ENCODE measurements at regions not wholly inside any gene's neighbourhood (a gene's known extent, or its start where the extent isn't known, plus 50 kb on each side); places are given as distances from the start of the nearest gene placed in this dataset.

- DNase-seq (ENCODE audit: low read depth in 2 of 3, low spot score in 2 of 3) = no peak
These were observed 54.5 kb upstream of the FAM78B start for GRCh38 chr1:166221316-166221715.

GRCh38 chr1:166233750-166234366 is 67.1 kb upstream of the FAM78B start:
- no peak for DNase-seq (ENCODE audit: low read depth in 2 of 3, low spot score in 2 of 3)

DNA sequence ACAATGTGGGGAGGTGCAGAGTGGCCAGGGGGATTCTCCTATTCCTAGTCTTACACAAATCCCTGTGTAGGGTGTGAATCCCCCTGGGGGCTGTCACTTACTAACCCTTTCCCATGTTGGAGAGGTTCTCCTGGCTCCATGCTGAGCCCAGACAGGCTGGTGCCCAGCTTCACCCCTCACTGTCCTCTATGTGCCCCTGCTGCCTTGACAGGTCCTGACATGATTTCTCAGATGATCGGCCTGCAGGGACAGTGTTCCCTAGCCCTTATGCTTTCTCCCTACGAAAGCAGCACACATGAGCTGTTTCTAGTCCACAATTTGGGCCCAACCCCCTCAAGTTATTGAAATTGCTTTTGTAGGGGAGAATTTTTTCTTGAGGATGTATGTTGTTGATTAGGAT is 68.9 kb upstream of the FAM78B start:
- DNase-seq (ENCODE audit: low read depth in 2 of 3, low spot score in 2 of 3) = no peak

DNA sequence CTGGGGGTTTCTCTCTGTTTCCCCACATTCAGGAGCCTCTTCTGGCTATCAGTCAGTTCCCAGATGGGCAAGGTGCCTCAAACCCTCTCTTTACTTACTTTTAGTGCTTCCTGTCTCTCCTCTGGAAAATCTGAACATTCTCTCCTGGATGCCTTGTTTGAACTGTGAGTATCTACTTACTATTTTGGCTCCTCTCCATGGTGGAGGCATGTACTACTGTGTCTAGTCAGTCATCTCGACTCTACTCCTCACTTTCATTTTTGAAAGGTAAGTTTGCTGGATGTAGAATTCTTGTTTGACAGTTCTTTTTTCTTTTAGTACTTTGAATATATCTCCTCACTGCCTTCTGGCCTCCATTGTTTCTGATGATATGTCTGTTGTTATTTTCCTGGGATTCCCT is 70.9 kb upstream of the FAM78B start:
- DNase-seq (ENCODE audit: low read depth in 2 of 3, low spot score in 2 of 3) = no peak

DNA sequence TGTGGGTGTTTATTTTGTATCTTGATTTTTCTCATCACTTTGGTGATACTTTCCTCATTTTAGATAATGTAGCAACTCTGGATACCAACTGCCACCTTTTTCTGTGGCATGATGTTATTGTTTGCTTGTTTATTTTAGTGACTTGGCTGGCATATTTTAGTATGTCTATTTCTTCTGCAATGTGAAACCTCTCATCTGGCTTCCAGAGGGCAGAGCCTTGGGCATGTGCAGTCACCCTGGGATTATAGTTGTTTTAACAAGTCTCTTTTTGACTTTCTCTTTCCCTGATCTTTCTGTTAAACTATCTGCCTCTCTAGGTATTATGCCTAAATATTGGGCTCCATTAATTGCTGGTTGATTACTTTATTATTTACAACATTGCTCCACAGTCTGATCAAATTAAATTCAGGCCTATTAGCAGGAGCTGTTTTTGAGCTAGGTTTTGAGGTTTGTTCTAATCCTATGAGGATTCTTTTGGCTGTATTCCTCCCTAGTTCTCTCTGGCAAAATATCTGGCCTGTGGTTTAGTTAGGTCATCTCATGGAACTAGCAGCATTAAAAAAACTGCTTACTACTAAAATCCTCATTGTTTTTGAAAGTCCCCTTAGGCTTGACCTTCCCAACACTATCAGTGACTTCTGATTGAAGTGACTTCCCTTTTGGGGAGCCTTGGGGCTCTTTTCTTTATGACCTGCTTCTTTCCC is 86.4 kb upstream of the FAM78B start:
- DNase-seq (ENCODE audit: low read depth in 2 of 3, low spot score in 2 of 3) = no peak

- DNase-seq (ENCODE audit: low read depth in 2 of 3, low spot score in 2 of 3) = no peak
These were observed 91.2 kb upstream of the FAM78B start for GRCh38 chr1:166258017-166258416.

DNA sequence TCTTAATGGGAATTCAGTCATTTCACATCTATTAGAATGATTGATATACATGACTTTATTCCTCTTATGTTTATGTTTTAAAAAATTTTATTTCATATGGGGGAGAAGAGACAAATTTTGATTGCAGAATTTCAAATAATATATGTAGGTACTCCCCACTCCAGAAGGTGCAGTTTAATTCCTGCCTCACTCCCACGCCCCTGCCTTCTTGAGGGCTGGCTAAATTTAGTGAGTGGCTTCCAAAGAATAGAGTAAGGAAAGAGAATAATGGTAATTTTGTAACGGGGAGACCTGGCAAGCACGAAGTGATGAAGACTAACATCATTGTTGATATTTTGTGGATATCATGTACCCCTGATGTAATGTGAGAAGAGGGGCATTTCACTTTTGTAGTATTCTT is 94.7 kb upstream of the FAM78B start:
- DNase-seq (ENCODE audit: low read depth in 2 of 3, low spot score in 2 of 3) = no peak

- DNase-seq (ENCODE audit: low read depth in 2 of 3, low spot score in 2 of 3) = no peak
These were observed 103.8 kb upstream of the FAM78B start for GRCh38 chr1:166270476-166271150.

DNA sequence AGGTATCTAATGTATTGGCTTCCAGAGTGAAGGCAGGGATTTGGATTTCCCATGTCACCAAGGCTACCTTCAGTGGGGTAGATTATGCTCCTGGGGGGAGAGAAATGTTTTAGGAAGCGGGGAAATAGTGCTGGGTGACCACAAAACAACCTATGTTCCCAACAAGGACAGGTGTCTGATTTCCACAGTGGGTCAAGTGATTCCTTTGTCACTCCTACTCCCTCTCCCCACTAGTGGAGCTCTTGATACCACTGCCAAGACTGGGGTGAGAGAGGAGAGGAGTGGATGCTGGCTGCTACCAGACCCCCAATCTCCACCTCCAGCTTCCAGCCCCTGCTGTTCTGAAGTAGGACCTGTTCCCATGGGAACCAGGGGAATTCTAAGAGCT is 104.3 kb upstream of the FAM78B start:
- DNase-seq (ENCODE audit: low read depth in 2 of 3, low spot score in 2 of 3) = no peak

GRCh38 chr1:166272155-166272554 is 105.4 kb upstream of the FAM78B start:
- no peak for DNase-seq (ENCODE audit: low read depth in 2 of 3, low spot score in 2 of 3)

GRCh38 chr1:166272851-166273250 is 106.0 kb upstream of the FAM78B start:
- DNase-seq (ENCODE audit: low read depth in 2 of 3, low spot score in 2 of 3) = no peak

- DNase-seq (ENCODE audit: low read depth in 2 of 3, low spot score in 2 of 3) = no peak
These were observed 106.8 kb upstream of the FAM78B start for GRCh38 chr1:166273618-166274017.

DNA sequence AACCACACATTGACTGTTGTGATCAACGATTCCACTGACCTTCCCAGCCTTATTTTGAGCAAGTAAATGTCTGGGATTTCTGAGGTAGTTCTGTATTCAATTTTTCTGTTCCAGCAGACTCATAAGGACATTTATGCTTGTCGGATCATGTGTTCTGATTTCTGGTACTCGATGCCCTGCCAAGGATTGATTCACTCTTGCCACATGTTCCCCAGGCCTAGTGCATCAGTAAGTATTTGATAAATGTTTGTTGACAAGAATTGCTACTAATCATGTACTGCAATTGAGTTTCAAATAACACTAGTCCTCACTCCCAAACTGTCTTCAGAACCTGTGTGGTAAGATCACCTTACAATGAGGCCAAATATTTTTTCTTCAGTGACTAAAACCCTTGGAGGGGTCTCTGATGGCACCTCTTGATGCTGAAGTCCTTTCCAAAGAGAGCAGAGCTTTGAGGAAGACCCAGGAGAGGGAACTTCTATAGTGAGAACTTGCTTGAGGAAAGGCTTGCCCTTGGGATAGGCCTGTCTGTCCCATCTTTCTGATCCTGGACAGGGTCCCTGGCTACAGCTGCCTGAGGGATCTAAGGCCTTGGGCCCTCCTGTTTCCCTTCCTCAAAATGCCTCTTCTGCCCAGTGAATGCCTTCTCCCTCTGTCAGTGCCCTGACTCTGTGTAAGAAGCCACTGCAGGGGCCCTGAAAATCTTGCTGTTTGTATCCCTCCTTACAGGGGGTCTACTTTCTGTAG is 115.8 kb upstream of the FAM78B start:
- no peak for DNase-seq (ENCODE audit: low read depth in 2 of 3, low spot score in 2 of 3)

DNA sequence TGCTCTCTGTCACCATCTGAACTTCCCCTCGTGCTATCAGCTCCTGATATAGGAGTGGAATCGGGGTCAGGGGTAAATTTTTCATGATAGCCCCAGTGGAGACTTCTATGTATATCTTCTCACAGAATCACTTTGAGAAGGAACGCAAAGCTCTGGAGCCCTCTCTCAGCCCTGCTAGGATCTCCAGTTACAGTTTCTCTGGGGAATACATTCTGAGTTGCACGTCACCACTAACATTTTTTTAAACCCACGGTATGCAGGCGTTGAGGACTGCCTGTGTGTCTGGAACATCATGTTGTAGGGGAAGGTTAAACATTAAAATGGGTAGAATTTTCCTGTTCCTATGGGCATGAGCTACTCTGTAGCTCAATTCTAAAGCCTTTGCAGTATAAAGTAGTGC is 116.4 kb upstream of the FAM78B start:
- no peak for DNase-seq (ENCODE audit: low read depth in 2 of 3, low spot score in 2 of 3)

DNA sequence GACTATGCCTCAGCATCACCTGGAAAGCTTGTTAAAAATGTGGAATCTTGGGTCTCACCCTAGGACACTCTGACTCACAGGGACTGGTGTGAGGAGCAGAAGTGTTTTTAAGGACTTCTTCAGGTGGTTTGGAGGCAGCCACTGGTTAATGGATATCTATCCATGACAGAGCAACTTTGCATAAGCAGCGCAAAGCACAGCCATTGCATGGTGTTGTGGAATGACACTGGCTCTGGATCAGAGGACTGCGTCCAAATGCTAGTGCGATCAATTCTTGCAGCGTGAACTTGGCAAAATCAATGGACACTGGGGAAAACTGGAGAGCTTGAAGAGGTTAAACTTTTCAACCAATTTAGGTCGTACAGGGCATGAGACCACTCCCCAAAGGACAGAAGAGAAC is 116.8 kb upstream of the FAM78B start:
- no peak for DNase-seq (ENCODE audit: low read depth in 2 of 3, low spot score in 2 of 3)

GRCh38 chr1:166289309-166290050 is 122.7 kb upstream of the FAM78B start:
- DNase-seq (ENCODE audit: low read depth in 2 of 3, low spot score in 2 of 3) = no peak

GRCh38 chr1:166295656-166296055 is 128.9 kb upstream of the FAM78B start:
- DNase-seq (ENCODE audit: low read depth in 2 of 3, low spot score in 2 of 3) = no peak

DNA sequence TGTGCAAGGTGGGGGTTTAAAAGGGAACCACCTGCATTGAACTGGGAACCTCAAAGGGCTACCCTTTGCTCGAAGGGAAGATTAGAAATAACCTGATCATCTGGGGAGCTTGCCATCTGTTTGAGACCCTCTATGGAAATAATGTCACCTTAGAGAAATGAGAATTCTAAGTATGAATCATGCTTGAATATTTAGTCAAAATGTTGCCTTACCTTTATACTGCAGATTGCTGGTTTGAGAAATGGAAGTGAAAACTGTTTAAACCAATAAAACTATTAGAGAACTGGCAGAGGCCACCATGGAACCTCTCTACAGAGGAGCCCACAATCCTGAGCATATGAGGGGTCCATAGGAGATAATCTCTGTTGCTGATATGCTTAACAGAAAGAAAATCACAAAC is 131.2 kb upstream of the FAM78B start:
- DNase-seq (ENCODE audit: low read depth in 2 of 3, low spot score in 2 of 3) = no peak

- no peak for DNase-seq (ENCODE audit: low read depth in 2 of 3, low spot score in 2 of 3)
These were observed 134.0 kb upstream of the FAM78B start for GRCh38 chr1:166300767-166301166.

DNA sequence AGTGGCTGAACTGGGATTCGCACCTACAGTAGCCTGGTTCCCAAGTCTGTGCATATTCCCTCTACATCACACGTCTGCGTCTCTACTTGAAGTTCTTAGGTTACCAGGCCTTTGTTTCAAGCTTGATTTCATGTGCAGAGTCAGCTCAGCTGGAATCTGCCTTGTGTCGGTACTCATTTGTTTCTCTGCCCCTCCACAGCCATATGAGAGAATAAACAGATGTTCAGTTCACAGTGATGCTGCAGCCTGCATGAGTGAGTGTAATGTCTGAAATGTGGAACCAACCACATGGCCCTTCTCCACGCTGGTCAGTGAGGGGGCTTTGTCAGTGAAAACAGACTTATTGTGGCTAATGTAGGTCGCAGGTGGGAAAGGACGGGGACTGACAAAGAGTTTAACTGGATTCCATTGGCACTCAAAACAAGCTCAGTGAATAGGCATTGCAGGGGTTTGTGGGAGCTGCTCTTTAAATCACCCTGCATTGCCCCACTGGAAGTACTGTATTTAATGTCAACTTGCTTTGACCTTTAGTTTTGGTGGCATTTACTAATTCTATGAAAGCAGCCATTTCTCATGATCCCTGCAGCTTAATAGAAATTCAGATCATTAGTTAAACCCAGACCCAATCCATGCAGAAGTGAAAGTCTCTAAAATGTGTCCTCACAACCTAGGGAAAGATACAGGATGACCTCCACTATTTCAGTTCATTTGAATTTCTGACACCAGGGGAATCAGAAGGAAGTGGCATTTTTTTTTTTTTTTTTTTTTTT is 136.4 kb upstream of the FAM78B start:
- DNase-seq (ENCODE audit: low read depth in 2 of 3, low spot score in 2 of 3) = no peak
